ENCODE measurements at regions not wholly inside any gene's neighbourhood (a gene's known extent, or its start where the extent isn't known, plus 50 kb on each side); places are given as distances from the start of the nearest gene placed in this dataset.

- TF ChIP-seq, protein P1, sequence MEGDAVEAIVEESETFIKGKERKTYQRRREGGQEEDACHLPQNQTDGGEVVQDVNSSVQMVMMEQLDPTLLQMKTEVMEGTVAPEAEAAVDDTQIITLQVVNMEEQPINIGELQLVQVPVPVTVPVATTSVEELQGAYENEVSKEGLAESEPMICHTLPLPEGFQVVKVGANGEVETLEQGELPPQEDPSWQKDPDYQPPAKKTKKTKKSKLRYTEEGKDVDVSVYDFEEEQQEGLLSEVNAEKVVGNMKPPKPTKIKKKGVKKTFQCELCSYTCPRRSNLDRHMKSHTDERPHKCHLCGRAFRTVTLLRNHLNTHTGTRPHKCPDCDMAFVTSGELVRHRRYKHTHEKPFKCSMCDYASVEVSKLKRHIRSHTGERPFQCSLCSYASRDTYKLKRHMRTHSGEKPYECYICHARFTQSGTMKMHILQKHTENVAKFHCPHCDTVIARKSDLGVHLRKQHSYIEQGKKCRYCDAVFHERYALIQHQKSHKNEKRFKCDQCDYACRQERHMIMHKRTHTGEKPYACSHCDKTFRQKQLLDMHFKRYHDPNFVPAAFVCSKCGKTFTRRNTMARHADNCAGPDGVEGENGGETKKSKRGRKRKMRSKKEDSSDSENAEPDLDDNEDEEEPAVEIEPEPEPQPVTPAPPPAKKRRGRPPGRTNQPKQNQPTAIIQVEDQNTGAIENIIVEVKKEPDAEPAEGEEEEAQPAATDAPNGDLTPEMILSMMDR (IDR thresholded peaks at IDR 0.05; ENCODE audit: poor library complexity) = no peak
- TF ChIP-seq EZH2 (IDR thresholded peaks at IDR 0.05; ENCODE audit: borderline replicate concordance) (no peak), EZH2phosphoT487 (IDR thresholded peaks at IDR 0.05; ENCODE audit: low read depth, severe bottlenecking, unreplicated experiment) (no peak)
Measured at GRCh38 chr4:110850461-110851442, 227.9 kb upstream of the PITX2 start.
